HepG2 (cell line): ENCODE measurements at regions not wholly inside any gene's neighbourhood (a gene's known extent, or its start where the extent isn't known, plus 50 kb on each side); places are given as distances from the start of the nearest gene placed in this dataset.

Experiments
- ATAC-seq: fragments of 200-7000 bp; cut with Tn5 transposase; 3 replicates; pipeline ENCODE4 v1.9.1; 2020; ENCODE audit warnings: mild to moderate bottlenecking, moderate library complexity
- BruUV-seq: library from RNA; stranded (reverse); fragments of 400-500 nt; replicated peaks from 2 replicates; lab custom pipeline; 2021; lab: Mats Ljungman, UMichigan
- CTCF ChIA-PET: fragments of 300-600 bp; formaldehyde crosslinking; extraction: SDS; loops from one replicate; lab custom pipeline; 2021; ENCODE audit warnings: low total read pairs, inconsistent platforms, low intra/inter-chr PET ratio; lab: Yijun Ruan, JAX
- POLR2A ChIA-PET: fragments of 350-600 bp; sonication (Branson Sonifier 250); formaldehyde crosslinking; loops from one replicate; lab custom pipeline; 2020; ENCODE audit warnings: antibody characterized with exemption, inconsistent platforms; lab: Yijun Ruan, JAX
- DNase-seq: peaks from one replicate; pipeline ENCODE4 v3.0.0-alpha.2; 2015; ENCODE audit warnings: low spot score
- FAIRE-seq: peaks from 3 replicates; lab custom pipeline; 2011; peaks lifted over from hg19 to GRCh38; lab: Jason Lieb, UNC
- H2AFZ ChIP-seq: one replicate; pipeline ENCODE4 v1.6.1; 2011; ENCODE audit warnings: low read length, inconsistent platforms
- H3K27ac ChIP-seq: fragments of 300-600 bp; 3 replicates; pipeline ENCODE4 v1.8.0; 2011; ENCODE audit warnings: mixed run types, mild to moderate bottlenecking, mixed read lengths, low read length, inconsistent platforms; ENCODE audit not compliant: insufficient read depth; ENCODE audit errors: extremely low read length
- H3K27me3 ChIP-seq, 2 experiments: fragments of 200-600 bp in 1 of 2; 2 replicates in 1 of 2; 3 replicates in 1 of 2; pipeline versions ENCODE4 v1.6.0 to v1.8.0; 2011; ENCODE audit warnings: low read length in 2 of 2, mild to moderate bottlenecking in 2 of 2, moderate library complexity in 2 of 2, inconsistent platforms in 1 of 2; ENCODE audit not compliant: insufficient read depth in 2 of 2, control insufficient read depth in 1 of 2
- H3K36me3 ChIP-seq, 2 experiments: fragments of 200-600 bp in 1 of 2; replicated peaks in 1 of 2; 2 replicates in 1 of 2; 3 replicates in 1 of 2; pipeline versions ENCODE4 v1.5.1 to v1.8.0; 2011; ENCODE audit warnings: low read length in 2 of 2, inconsistent platforms in 1 of 2; ENCODE audit not compliant: insufficient read depth in 2 of 2, control insufficient read depth in 1 of 2
- H3K4me1 ChIP-seq: 2 replicates; pipeline ENCODE4 v1.5.1; 2012; ENCODE audit warnings: low read length, inconsistent platforms; ENCODE audit not compliant: insufficient read depth
- H3K4me2 ChIP-seq: 2 replicates; pipeline ENCODE4 v1.6.0; 2011; ENCODE audit warnings: low read depth, low read length, inconsistent platforms
- H3K4me3 ChIP-seq, 3 experiments: fragments of 200-600 bp in 1 of 3; sonication (generic), shearing (Covaris generic) in 1 of 3; replicated peaks in 1 of 3; 2 replicates each; pipeline ENCODE4 v1.5.1; 2011 to 2016; ENCODE audit warnings: low read length in 3 of 3, inconsistent platforms in 2 of 3, low read depth in 2 of 3, mild to moderate bottlenecking in 2 of 3, control low read depth in 1 of 3, mixed read lengths in 1 of 3; ENCODE audit not compliant: insufficient read depth in 1 of 3
- H3K79me2 ChIP-seq: one replicate; pipeline ENCODE4 v1.6.1; 2011; ENCODE audit warnings: low read length, inconsistent platforms; ENCODE audit not compliant: insufficient read depth
- H3K9ac ChIP-seq: 2 replicates; pipeline ENCODE4 v1.6.0; 2011; ENCODE audit warnings: mild to moderate bottlenecking, low read depth, low read length, inconsistent platforms; ENCODE audit not compliant: insufficient read depth
- H3K9me3 ChIP-seq: 2 replicates; pipeline ENCODE4 v1.5.1; 2012; ENCODE audit warnings: mild to moderate bottlenecking, low read length
- H4K20me1 ChIP-seq: 2 replicates; pipeline ENCODE4 v1.6.0; 2011; ENCODE audit warnings: inconsistent platforms, mild to moderate bottlenecking, low read length, moderate library complexity; ENCODE audit not compliant: insufficient read depth
- CTCF ChIP-seq: sonication (generic); formaldehyde crosslinking; IDR thresholded peaks from 2 replicates; pipeline ENCODE4 v1.5.0; 2020; ENCODE audit warnings: mild to moderate bottlenecking, missing genetic modification reagents, moderate library complexity
- PAX8 ChIP-seq: sonication (generic); formaldehyde crosslinking; IDR thresholded peaks from 2 replicates; pipeline ENCODE4 v1.8.0; 2022; ENCODE audit warnings: mild to moderate bottlenecking, missing genetic modification reagents, borderline replicate concordance
- RXRB ChIP-seq: IDR thresholded peaks from 2 replicates; pipeline ENCODE4 v1.6.1; 2016; ENCODE audit warnings: borderline replicate concordance, missing genetic modification reagents, missing compliant biosample characterization
- SALL1 ChIP-seq: sonication (generic); formaldehyde crosslinking; IDR thresholded peaks from 2 replicates; pipeline ENCODE4 v1.8.0; 2022; ENCODE audit warnings: mild to moderate bottlenecking, missing genetic modification reagents
- SAP130 ChIP-seq: IDR thresholded peaks from 2 replicates; pipeline ENCODE4 v1.6.1; 2016; ENCODE audit warnings: low read depth
- STAG1 ChIP-seq: sonication (generic); formaldehyde crosslinking; IDR thresholded peaks from 2 replicates; pipeline ENCODE4 v1.4.0; 2020; ENCODE audit warnings: missing genetic modification reagents
- ZNF180 ChIP-seq: sonication (generic); formaldehyde crosslinking; IDR thresholded peaks from 2 replicates; pipeline ENCODE4 v1.4.0; 2020; ENCODE audit warnings: low read depth, missing genetic modification reagents, borderline replicate concordance
- ZNF333 ChIP-seq: sonication (generic); formaldehyde crosslinking; IDR thresholded peaks from 2 replicates; pipeline ENCODE4 v1.4.0; 2020; ENCODE audit warnings: mild to moderate bottlenecking, missing genetic modification reagents, borderline replicate concordance
- ZNF549 ChIP-seq: sonication (generic); formaldehyde crosslinking; IDR thresholded peaks from 2 replicates; pipeline ENCODE4 v1.5.0; 2020; ENCODE audit warnings: missing genetic modification reagents
- ZNF891 ChIP-seq: sonication (generic); formaldehyde crosslinking; IDR thresholded peaks from 2 replicates; pipeline ENCODE4 v1.5.0; 2020; ENCODE audit warnings: mild to moderate bottlenecking, missing genetic modification reagents
- WGBS: methylation state at CpG from one replicate; pipeline ENCODE4 v1.1.6; 2017; ENCODE audit warnings: low lambda C conversion rate; 5-methylcytosine and 5-hydroxymethylcytosine counted together
- in situ Hi-C: cut with HindIII; loops from 2 replicates; pipeline ENCODE4 v1.10.0; 2017; ENCODE audit warnings: low pct_unique_long_range_greater_than_20kb; ENCODE audit not compliant: extremely low pct_ligation_motif_present
- intact Hi-C: fragments of 100-400 bp; cut with micrococcal nuclease; formaldehyde crosslinking; loops from one replicate; pipeline ENCODE4 v1.10.0; 2022; ENCODE audit not compliant: unreplicated experiment
- TF ChIP-seq, protein P1 (sequence below): sonication (generic); formaldehyde crosslinking; IDR thresholded peaks from 2 replicates; pipeline ENCODE4 v1.5.1; 2020; ENCODE audit warnings: mild to moderate bottlenecking, missing genetic modification reagents, moderate library complexity

GRCh38 chr2:43105586-43106558 is 120.5 kb downstream of the ZFP36L2 start (continued):
- TF ChIP-seq, protein P1, sequence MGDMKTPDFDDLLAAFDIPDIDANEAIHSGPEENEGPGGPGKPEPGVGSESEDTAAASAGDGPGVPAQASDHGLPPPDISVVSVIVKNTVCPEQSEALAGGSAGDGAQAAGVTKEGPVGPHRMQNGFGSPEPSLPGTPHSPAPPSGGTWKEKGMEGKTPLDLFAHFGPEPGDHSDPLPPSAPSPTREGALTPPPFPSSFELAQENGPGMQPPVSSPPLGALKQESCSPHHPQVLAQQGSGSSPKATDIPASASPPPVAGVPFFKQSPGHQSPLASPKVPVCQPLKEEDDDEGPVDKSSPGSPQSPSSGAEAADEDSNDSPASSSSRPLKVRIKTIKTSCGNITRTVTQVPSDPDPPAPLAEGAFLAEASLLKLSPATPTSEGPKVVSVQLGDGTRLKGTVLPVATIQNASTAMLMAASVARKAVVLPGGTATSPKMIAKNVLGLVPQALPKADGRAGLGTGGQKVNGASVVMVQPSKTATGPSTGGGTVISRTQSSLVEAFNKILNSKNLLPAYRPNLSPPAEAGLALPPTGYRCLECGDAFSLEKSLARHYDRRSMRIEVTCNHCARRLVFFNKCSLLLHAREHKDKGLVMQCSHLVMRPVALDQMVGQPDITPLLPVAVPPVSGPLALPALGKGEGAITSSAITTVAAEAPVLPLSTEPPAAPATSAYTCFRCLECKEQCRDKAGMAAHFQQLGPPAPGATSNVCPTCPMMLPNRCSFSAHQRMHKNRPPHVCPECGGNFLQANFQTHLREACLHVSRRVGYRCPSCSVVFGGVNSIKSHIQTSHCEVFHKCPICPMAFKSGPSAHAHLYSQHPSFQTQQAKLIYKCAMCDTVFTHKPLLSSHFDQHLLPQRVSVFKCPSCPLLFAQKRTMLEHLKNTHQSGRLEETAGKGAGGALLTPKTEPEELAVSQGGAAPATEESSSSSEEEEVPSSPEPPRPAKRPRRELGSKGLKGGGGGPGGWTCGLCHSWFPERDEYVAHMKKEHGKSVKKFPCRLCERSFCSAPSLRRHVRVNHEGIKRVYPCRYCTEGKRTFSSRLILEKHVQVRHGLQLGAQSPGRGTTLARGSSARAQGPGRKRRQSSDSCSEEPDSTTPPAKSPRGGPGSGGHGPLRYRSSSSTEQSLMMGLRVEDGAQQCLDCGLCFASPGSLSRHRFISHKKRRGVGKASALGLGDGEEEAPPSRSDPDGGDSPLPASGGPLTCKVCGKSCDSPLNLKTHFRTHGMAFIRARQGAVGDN (CRISPR knock-in tag), result no peak
- TF ChIP-seq SALL1 (CRISPR knock-in tag) (no peak), ZNF180 (CRISPR knock-in tag) (no peak), RXRB (CRISPR knock-in tag) (no peak), SAP130 (CRISPR knock-in tag) (no peak), PAX8 (CRISPR knock-in tag) (no peak)

GRCh38 chr2:43104763-43105162 is 121.6 kb downstream of the ZFP36L2 start:
- Histone ChIP-seq H4K20me1 (no peaks in the 10 kb centered on the region), H3K9me3 (no peaks in the 10 kb centered on the region), H3K27me3 (no peaks in the 10 kb centered on the region), H3K27ac (no peak overlapping the region), H3K36me3 (no peaks in the 10 kb centered on the region), H3K4me2 (no peak overlapping the region), H3K79me2 (no peaks in the 10 kb centered on the region), H3K4me1 (peaks cover 67% of the 10 kb centered on the region), H2AFZ (no peak overlapping the region), H3K4me3 (no peak overlapping the region), H3K9ac (no peak overlapping the region)
- 89% methylated on average over 2 of the region's 2 CpGs for WGBS
- in situ Hi-C loops (no loop called here), intact Hi-C loops (no loop called here)
- no peak for FAIRE-seq
- ATAC-seq, result peak; percentile 65
- BruUV-seq, result no TSS peak
- ChIA-PET CTCF (interaction anchor here (1.0 kb wide), 1 partner anchor 130 kb away, joined by 3 read pairs; no protein-coding TSS in a partner anchor), POLR2A (no interaction called here)
- peak; percentile 28 for DNase-seq
- TF ChIP-seq ZNF333 (no peak), CTCF (CRISPR knock-in tag) (peak; percentile 39), ZNF891 (CRISPR knock-in tag) (0 out of 2 replicates have a peak, but pooled peaks have one; percentile 43), ZNF549 (no peak), STAG1 (peak; percentile 21; the same call in 1 of the 2 replicates)
- TF ChIP-seq, protein P1 (CRISPR knock-in tag), result peak; percentile 37; the same call in 1 of the 2 replicates
